ENCODE measurements at regions not wholly inside any gene's neighbourhood (a gene's known extent, or its start where the extent isn't known, plus 50 kb on each side); places are given as distances from the start of the nearest gene placed in this dataset.

DNA sequence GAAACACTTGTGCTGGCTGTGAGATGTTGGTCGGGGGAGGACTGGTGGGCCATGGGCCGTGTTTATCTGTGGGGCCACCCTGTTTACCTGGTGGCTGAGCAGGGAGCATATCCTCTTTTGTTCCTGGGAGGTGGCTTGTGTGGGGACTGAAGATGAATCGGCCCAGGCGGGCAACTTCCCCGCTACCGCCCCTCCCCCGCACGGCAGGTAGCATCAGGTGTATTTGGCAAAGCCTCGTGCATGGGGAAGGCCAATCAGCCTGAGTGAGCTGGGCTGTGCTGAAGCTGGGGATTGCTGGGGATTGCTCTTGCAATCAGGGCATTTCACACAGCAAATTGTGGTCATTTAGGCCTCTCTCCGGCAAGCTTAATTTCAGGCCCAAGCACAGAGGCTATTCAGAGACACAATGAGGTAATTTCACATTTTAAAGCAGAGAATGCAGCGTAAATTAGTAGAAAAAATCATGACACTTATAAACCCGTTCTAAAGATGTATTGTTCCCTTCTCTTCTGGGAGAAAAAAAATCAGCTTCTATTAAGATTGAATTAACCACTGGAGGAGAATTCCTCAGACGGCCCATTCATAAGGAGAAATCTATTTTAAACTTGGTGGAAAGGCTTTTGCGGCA lies 197.7 kb upstream of the POU3F1 start:
- TF ChIP-seq, protein P1, sequence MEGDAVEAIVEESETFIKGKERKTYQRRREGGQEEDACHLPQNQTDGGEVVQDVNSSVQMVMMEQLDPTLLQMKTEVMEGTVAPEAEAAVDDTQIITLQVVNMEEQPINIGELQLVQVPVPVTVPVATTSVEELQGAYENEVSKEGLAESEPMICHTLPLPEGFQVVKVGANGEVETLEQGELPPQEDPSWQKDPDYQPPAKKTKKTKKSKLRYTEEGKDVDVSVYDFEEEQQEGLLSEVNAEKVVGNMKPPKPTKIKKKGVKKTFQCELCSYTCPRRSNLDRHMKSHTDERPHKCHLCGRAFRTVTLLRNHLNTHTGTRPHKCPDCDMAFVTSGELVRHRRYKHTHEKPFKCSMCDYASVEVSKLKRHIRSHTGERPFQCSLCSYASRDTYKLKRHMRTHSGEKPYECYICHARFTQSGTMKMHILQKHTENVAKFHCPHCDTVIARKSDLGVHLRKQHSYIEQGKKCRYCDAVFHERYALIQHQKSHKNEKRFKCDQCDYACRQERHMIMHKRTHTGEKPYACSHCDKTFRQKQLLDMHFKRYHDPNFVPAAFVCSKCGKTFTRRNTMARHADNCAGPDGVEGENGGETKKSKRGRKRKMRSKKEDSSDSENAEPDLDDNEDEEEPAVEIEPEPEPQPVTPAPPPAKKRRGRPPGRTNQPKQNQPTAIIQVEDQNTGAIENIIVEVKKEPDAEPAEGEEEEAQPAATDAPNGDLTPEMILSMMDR (conservative IDR thresholded peaks at IDR 0.05), result no peak
- TF ChIP-seq EZH2 (IDR thresholded peaks at IDR 0.05; ENCODE audit: low read depth), result no peak
- CTCF ChIA-PET, result no interaction called here

DNA sequence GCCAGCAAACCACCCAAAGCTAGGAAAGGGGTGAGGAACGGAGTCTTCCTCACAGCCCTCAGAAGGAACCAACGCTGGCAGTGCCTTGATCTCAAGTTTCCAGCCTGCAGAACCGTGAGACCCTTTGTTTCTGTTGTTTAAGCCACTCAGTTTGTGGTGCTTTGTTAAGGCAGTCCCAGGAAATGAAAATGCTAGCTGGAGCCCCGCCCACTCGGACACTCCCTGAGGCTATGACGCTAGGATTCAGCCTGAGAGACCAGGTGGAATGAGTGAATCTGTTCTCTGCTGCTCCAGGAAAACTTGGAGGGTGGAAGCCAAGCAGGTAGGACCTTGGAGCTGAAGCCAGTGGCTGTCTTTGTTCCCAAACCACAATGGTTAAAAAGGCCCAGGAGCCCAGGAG lies 196.5 kb upstream of the POU3F1 start:
- TF ChIP-seq EZH2 (IDR thresholded peaks at IDR 0.05; ENCODE audit: low read depth), result no peak
- TF ChIP-seq, protein P1 (conservative IDR thresholded peaks at IDR 0.05), result no peak
- H3K36me3 ChIP-seq (ENCODE audit: low read depth), result no peaks in the 10 kb centered on the region
- no peak overlapping the region for H3K4me3 ChIP-seq
- no peaks in the 10 kb centered on the region for H3K9me3 ChIP-seq (ENCODE audit: insufficient read depth, low read depth)
- no peaks in the 10 kb centered on the region for H3K9me2 ChIP-seq (ENCODE audit: insufficient read depth)
- H3K27ac ChIP-seq, result no peak overlapping the region
- peaks cover 22% of the 10 kb centered on the region for H3K27me3 ChIP-seq (ENCODE audit: insufficient read depth, low read depth)
- ChIA-PET POLR2A (ENCODE audit: unreplicated experiment) (no interaction called here), CTCF (no interaction called here)
- H3K4me2 ChIP-seq, result no peak overlapping the region
- intact Hi-C loops (cut with micrococcal nuclease; ENCODE audit: unreplicated experiment), result no loop called here
- H3K4me1 ChIP-seq (replicated peaks; ENCODE audit: insufficient read depth), result no peaks in the 10 kb centered on the region; the same call in 1 of the 2 replicates
- no peaks in the 10 kb centered on the region for H4K20me1 ChIP-seq (ENCODE audit: insufficient read depth)
- H3K79me2 ChIP-seq (ENCODE audit: low read depth), result no peaks in the 10 kb centered on the region
- BruUV-seq (replicated peaks), result no TSS peak
- H3F3A ChIP-seq (ENCODE audit: insufficient read depth, low read depth), result no peaks in the 10 kb centered on the region
- peak in 1 of 2 experiments; percentile 31 for DNase-seq
- H2AFZ ChIP-seq, result no peak overlapping the region

More for the DNA sequence above, 197.7 kb upstream of the POU3F1 start:
- no peak for DNase-seq
- Histone ChIP-seq H2AFZ (no peak overlapping the region), H3K27me3 (ENCODE audit: insufficient read depth, low read depth) (peaks cover 24% of the 10 kb centered on the region), H3K4me2 (no peak overlapping the region), H3K9me2 (ENCODE audit: insufficient read depth) (no peaks in the 10 kb centered on the region), H3K27ac (no peak overlapping the region), H3K79me2 (ENCODE audit: low read depth) (no peaks in the 10 kb centered on the region), H3K4me1 (replicated peaks; ENCODE audit: insufficient read depth) (no peaks in the 10 kb centered on the region; the same call in 1 of the 2 replicates), H3F3A (ENCODE audit: insufficient read depth, low read depth) (no peaks in the 10 kb centered on the region), H3K4me3 (no peak overlapping the region), H3K9me3 (ENCODE audit: insufficient read depth, low read depth) (no peaks in the 10 kb centered on the region), H4K20me1 (ENCODE audit: insufficient read depth) (no peaks in the 10 kb centered on the region), H3K36me3 (ENCODE audit: low read depth) (no peaks in the 10 kb centered on the region)
- BruUV-seq (replicated peaks), result no TSS peak
- POLR2A ChIA-PET (ENCODE audit: unreplicated experiment), result no interaction called here
- intact Hi-C loops (cut with micrococcal nuclease; ENCODE audit: unreplicated experiment), result no loop called here

DNA sequence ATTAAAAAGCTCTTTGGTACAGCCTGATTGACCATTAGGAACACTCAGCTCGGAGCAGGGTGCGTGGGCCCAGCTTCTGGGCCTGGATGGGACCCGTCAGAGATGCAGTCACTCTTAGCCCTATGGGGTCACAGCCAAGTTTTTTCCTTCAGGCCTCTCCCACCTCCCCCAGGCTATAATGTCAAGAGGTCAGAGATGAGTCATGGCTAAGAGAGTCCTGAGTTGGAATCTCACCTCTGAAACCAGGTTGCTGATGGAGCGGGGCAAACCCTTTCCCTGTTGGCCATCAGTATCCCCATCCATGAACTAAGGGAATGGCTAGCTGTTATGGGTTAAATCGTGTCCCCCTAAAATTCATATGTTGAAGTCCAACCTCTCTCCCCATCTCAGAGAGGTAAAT lies 195.9 kb upstream of the POU3F1 start:
- H3K9me3 ChIP-seq (ENCODE audit: insufficient read depth, low read depth), result no peaks in the 10 kb centered on the region
- H3K27me3 ChIP-seq (ENCODE audit: insufficient read depth, low read depth), result peaks cover 22% of the 10 kb centered on the region
- intact Hi-C loops (cut with micrococcal nuclease; ENCODE audit: unreplicated experiment), result no loop called here
- no peaks in the 10 kb centered on the region for H3K36me3 ChIP-seq (ENCODE audit: low read depth)
- H4K20me1 ChIP-seq (ENCODE audit: insufficient read depth), result no peaks in the 10 kb centered on the region
- H3K27ac ChIP-seq, result no peak overlapping the region
- POLR2A ChIA-PET (ENCODE audit: unreplicated experiment), result no interaction called here
- no peak for TF ChIP-seq EZH2 (IDR thresholded peaks at IDR 0.05; ENCODE audit: low read depth)
- TF ChIP-seq, protein P1 (conservative IDR thresholded peaks at IDR 0.05), result no peak
- no peaks in the 10 kb centered on the region for H3K79me2 ChIP-seq (ENCODE audit: low read depth)
- BruUV-seq (replicated peaks), result no TSS peak
- no peaks in the 10 kb centered on the region; the same call in 1 of the 2 replicates for H3K4me1 ChIP-seq (replicated peaks; ENCODE audit: insufficient read depth)
- no peak overlapping the region for H3K4me3 ChIP-seq
- H3K4me2 ChIP-seq, result no peak overlapping the region
- CTCF ChIA-PET, result no interaction called here
- no peak for DNase-seq
- H2AFZ ChIP-seq, result no peak overlapping the region
- no peaks in the 10 kb centered on the region for H3F3A ChIP-seq (ENCODE audit: insufficient read depth, low read depth)
- no peaks in the 10 kb centered on the region for H3K9me2 ChIP-seq (ENCODE audit: insufficient read depth)

Measured in PC-9 (cell line).